ENCODE measurements at regions not wholly inside any gene's neighbourhood (a gene's known extent, or its start where the extent isn't known, plus 50 kb on each side); places are given as distances from the start of the nearest gene placed in this dataset.
"Not testable (repeated sequence)": the region's sequence is repeated elsewhere in the genome, so short reads cannot be mapped to it uniquely, and the experiment has no call there.

- no TSS peak for BruUV-seq (replicated peaks)
- POLR2A ChIA-PET: no interaction called here
- in situ Hi-C loops (cut with HindIII; ENCODE audit: low pct_unique_long_range_greater_than_20kb, low sequenced_read_pairs): no loop called here
- TF ChIP-seq SIN3A (IDR thresholded peaks at IDR 0.05; ENCODE audit: borderline replicate concordance, insufficient read depth, low read depth, low read length) (no peak), TCF7L2 (IDR thresholded peaks at IDR 0.05; ENCODE audit: low read depth, low read length) (no peak), POLR2AphosphoS5 (IDR thresholded peaks at IDR 0.05; ENCODE audit: low read depth, low read length) (no peak), REST (IDR thresholded peaks at IDR 0.05; ENCODE audit: insufficient read depth in 1 of 2, low read depth in 2 of 2, low read length in 1 of 2) (no peak), CTCF (IDR thresholded peaks at IDR 0.05) (no peak)
- CTCF ChIA-PET: no interaction called here
- Histone ChIP-seq H3K27me3 (ENCODE audit: control insufficient read depth, insufficient read depth, low read length) (no peaks in the 10 kb centered on the region), H3K9me3 (ENCODE audit: control insufficient read depth, insufficient read depth, low read depth, low read length) (no peaks in the 10 kb centered on the region), H3K27ac (ENCODE audit: low read length) (no peak overlapping the region), H3K36me3 (ENCODE audit: control insufficient read depth, insufficient read depth, low read length) (no peaks in the 10 kb centered on the region), H3K4me1 (ENCODE audit: control insufficient read depth, insufficient read depth, low read length) (no peaks in the 10 kb centered on the region), H3K4me3 (ENCODE audit: low read depth in 2 of 2, low read length in 2 of 2) (no peak overlapping the region)
- DNase-seq (ENCODE audit: low read depth, low spot score) (no peak), ATAC-seq (no peak)
- intact Hi-C loops (cut with micrococcal nuclease; ENCODE audit: unreplicated experiment): no loop called here
These were observed 572.3 kb upstream of the RAG2 start for GRCh38 chr11:37170311-37170710.

- H3K36me3 ChIP-seq (ENCODE audit: control insufficient read depth, insufficient read depth, low read length); H3K4me3 ChIP-seq (ENCODE audit: low read depth in 2 of 2, low read length in 2 of 2); H3K9me3 ChIP-seq (ENCODE audit: control insufficient read depth, insufficient read depth, low read depth, low read length); CTCF ChIA-PET; H3K4me1 ChIP-seq (ENCODE audit: control insufficient read depth, insufficient read depth, low read length); POLR2A ChIA-PET; intact Hi-C loops (cut with micrococcal nuclease; ENCODE audit: unreplicated experiment); ATAC-seq; H3K27me3 ChIP-seq (ENCODE audit: control insufficient read depth, insufficient read depth, low read length); DNase-seq (ENCODE audit: low read depth, low spot score); BruUV-seq (replicated peaks); in situ Hi-C loops (cut with HindIII; ENCODE audit: low pct_unique_long_range_greater_than_20kb, low sequenced_read_pairs); H3K27ac ChIP-seq (ENCODE audit: low read length): not testable (repeated sequence)
These were observed 547.4 kb upstream of the RAG2 start for GRCh38 chr11:37145434-37145833.

- no peaks in the 10 kb centered on the region for H3K36me3 ChIP-seq (ENCODE audit: control insufficient read depth, insufficient read depth, low read length)
- no TSS peak for BruUV-seq (replicated peaks)
- no peaks in the 10 kb centered on the region for H3K9me3 ChIP-seq (ENCODE audit: control insufficient read depth, insufficient read depth, low read depth, low read length)
- intact Hi-C loops (cut with micrococcal nuclease; ENCODE audit: unreplicated experiment): no loop called here
- POLR2A ChIA-PET: no interaction called here
- DNase-seq (ENCODE audit: low read depth, low spot score): no peak
- no peaks in the 10 kb centered on the region for H3K4me1 ChIP-seq (ENCODE audit: control insufficient read depth, insufficient read depth, low read length)
- in situ Hi-C loops (cut with HindIII; ENCODE audit: low pct_unique_long_range_greater_than_20kb, low sequenced_read_pairs): no loop called here
- H3K4me3 ChIP-seq (ENCODE audit: low read depth in 2 of 2, low read length in 2 of 2): no peak overlapping the region
- CTCF ChIA-PET: no interaction called here
- ATAC-seq: no peak
- H3K27me3 ChIP-seq (ENCODE audit: control insufficient read depth, insufficient read depth, low read length): no peaks in the 10 kb centered on the region
- H3K27ac ChIP-seq (ENCODE audit: low read length): no peak overlapping the region
- TF ChIP-seq REST (IDR thresholded peaks at IDR 0.05; ENCODE audit: insufficient read depth in 1 of 2, low read depth in 2 of 2, low read length in 1 of 2) (no peak), SIN3A (IDR thresholded peaks at IDR 0.05; ENCODE audit: borderline replicate concordance, insufficient read depth, low read depth, low read length) (no peak), CTCF (IDR thresholded peaks at IDR 0.05) (no peak), TCF7L2 (IDR thresholded peaks at IDR 0.05; ENCODE audit: low read depth, low read length) (no peak), POLR2AphosphoS5 (IDR thresholded peaks at IDR 0.05; ENCODE audit: low read depth, low read length) (no peak)
These were observed 544.6 kb upstream of the RAG2 start for GRCh38 chr11:37142591-37142990.

Data from Panc1 (cell line).